Motor neuron (in vitro differentiated cells): ENCODE measurements at regions not wholly inside any gene's neighbourhood (a gene's known extent, or its start where the extent isn't known, plus 50 kb on each side); places are given as distances from the start of the nearest gene placed in this dataset.

Experiments used
- ATAC-seq, 8 experiments: fragments of 200-7000 bp; cut with Tn5 transposase; replicated peaks in 6 of 8; 2 replicates each; pipeline ENCODE4 v1.8.0; 2021; ENCODE audit warnings: mild to moderate bottlenecking in 8 of 8, moderate library complexity in 8 of 8
- H3K27ac ChIP-seq, 2 donors: fragments of 250-450 bp; sonication (Bioruptor Pico); 2 replicates each; pipeline ENCODE4 v1.9.0; 2021; ENCODE audit warnings: antibody characterized with exemption in 2 of 2, mild to moderate bottlenecking in 2 of 2, moderate library complexity in 1 of 2
- H3K4me1 ChIP-seq, 2 donors: fragments of 250-450 bp; sonication (Bioruptor Pico); replicated peaks in 1 of 2; 2 replicates each; pipeline ENCODE4 v1.6.1; 2021; ENCODE audit warnings: antibody characterized with exemption in 2 of 2, mild to moderate bottlenecking in 2 of 2, moderate library complexity in 1 of 2
- H3K4me3 ChIP-seq, 5 donors: fragments of 250-450 bp; sonication (Bioruptor Pico); 2 replicates each; pipeline ENCODE4 v1.9.0; 2021; ENCODE audit warnings: antibody characterized with exemption in 5 of 5, mild to moderate bottlenecking in 5 of 5, moderate library complexity in 4 of 5
- WGBS, 10 experiments: fragments of 450-650 bp; shearing (Covaris generic); methylation state at CpG; one replicate each; pipeline ENCODE4 v1.0.0; 2022; 5-methylcytosine and 5-hydroxymethylcytosine counted together
- in situ Hi-C, 9 experiments: fragments of 400-800 bp; cut with MboI; loops; one replicate each; pipeline ENCODE4 v1.15.0; 2021; ENCODE audit warnings: low sequenced_read_pairs in 9 of 9, low pct_unique_long_range_greater_than_20kb in 2 of 9; ENCODE audit not compliant: unreplicated experiment in 9 of 9

DNA sequence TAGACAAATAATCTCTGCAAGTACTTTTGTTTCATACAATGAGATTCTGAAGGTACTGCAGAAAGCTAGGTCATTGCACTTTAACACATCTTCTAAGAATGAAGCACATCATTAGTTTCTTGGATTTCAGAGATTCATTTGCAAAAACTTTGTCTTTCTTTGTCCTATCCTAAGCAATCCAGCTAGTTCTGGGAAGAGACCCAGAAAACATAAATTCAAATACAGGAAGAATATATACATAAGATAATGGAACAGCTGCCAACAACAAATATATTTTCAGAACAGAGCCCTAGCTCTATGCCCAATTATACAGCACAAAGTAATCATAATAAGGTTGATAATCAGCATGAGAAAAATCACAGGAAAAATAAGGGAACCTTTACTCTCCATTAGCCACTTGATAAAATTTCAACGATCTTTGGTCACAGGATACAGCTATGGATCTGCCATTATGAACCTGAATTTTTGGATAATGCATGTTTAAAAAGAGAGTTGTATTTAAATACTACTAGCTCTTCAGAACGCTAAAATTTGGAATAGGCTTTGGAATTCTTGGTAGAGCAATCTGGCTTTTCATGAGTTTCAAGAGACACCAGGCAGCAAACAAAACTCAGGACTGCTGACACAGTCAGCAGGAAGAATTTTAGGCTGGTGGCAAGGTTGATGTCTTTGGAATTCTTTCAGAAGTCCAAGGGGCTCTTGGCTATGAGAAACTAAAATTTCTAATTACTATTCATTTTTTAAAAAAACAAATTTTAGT, 250.4 kb upstream of the SMIM21 start:
- peak in 1 of 8 experiments; percentile 73 for ATAC-seq
- WGBS, 10 experiments, result 21 to 100% (median 94%) methylated on average over 1 to 2 of the region's 2 CpGs; no CpG with 5 or more reads in 1 of the 10 experiments
- no peak overlapping the region for H3K27ac ChIP-seq
- H3K4me1 ChIP-seq, result no peaks in the 10 kb centered on the region
- in situ Hi-C loops, result no loop called here
- no peak overlapping the region for H3K4me3 ChIP-seq

DNA sequence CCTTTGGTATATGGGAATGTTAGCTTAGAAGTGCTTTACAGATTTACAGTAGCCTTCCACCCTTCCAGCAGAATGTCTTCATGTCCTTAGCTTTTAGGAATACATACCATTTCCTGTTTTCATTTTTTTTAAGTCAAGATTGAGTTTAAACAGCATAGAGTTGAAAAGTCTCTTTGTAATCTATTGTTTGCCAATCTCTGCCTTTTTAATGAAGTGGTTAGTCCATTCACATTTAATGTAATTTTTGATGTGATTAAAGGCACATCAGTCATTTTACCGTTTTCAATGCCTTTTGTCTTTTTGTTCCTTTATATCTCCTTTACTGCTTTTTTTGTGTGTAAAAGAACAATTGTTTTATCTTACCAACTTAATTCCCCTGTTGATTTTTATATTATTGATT, 233.4 kb upstream of the SMIM21 start:
- Histone ChIP-seq H3K4me3 (no peak overlapping the region), H3K4me1 (peaks cover 2 to 16% of the 10 kb centered on the region in 2 donors), H3K27ac (no peak overlapping the region)
- WGBS, 10 experiments, result 6 to 100% (median 67%) methylated on average over 1 of the region's 1 CpG; no CpG with 5 or more reads in 1 of the 10 experiments
- ATAC-seq, result no peak
- in situ Hi-C loops, result no loop called here

DNA sequence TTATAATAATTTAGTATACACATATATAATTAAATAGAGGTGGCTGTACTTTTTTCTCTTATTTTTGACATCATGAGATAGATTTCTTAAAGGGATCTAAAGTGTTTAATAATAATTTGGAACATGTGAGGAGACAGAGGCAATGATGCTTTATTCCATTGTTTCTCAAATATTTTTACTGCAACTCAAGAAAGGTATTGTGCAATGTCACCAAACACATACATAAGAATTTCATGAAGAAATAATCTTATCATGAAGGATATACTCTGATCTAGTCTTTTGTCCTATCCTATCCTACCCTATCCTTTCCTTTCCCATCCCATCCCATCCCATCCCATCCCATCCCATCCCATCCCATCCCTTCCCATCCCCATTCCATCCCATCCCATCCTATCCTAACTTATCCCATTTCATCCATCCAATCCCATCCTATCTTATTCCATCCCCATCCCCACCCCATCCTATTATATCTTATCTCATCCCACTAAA, 232.1 kb upstream of the SMIM21 start:
- Histone ChIP-seq H3K4me3 (no peak overlapping the region), H3K27ac (no peak overlapping the region), H3K4me1 (peaks cover 13 to 29% of the 10 kb centered on the region in 2 donors)
- in situ Hi-C loops, result no loop called here
- no peak for ATAC-seq

DNA sequence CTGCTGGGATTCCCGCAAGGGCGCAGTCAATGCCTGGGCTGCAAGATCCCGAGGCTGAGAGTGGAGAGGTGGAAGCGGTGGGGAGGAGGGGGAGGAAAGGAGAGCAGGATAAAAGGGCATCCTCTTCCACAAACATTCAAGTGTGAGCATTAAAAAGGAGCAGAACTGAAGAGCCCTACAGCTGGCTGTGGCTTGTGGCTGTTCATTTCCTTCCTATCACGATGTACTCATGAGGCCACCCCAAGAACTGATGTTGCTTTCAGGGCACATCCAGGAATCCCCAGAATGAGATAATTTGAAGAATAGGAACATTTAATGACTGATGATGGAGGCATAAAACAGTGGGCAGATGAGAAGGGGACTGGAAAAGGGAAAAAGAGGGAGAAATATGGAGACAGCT, 230.8 kb upstream of the SMIM21 start:
- H3K4me1 ChIP-seq, result peaks cover 17 to 42% of the 10 kb centered on the region in 2 donors
- H3K4me3 ChIP-seq, result no peak overlapping the region
- WGBS, 10 experiments, result 60 to 100% (median 86%) methylated on average over 1 to 5 of the region's 5 CpGs; no CpG with 5 or more reads in 1 of the 10 experiments
- in situ Hi-C loops, result no loop called here
- H3K27ac ChIP-seq, result no peak overlapping the region
- ATAC-seq, result no peak

DNA sequence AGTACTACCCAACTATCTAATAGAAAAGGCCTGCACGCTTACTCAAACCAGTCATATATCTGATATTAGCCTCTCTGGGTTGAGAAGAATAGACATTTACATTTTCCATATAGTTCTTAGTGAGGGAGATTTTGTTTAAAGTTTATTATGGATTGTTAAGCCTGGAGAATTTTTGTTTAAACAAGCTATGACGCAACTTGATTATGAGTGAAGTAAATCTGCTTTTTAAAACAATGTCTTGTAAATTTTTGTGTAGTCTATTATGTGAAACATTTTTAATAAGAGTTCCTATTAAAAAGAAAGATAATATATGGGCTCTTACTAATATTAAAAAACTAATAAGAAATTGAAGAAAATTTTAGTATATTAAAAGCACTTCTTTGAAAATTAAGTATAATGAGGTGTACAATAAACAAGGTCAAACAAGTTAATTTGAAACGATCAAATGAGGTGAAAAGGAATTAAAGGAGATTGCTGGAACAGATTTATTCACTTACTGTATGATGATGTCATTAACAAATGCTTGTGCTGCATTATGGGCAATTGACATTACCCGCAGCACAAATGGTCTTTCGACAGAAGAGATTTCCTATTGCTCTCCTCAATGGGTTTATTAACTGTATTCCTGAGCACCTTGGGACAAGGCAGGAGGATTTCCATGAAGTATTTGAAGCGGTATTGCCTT, 229.2 kb upstream of the SMIM21 start:
- Histone ChIP-seq H3K4me1 (peaks cover 17 to 46% of the 10 kb centered on the region in 2 donors), H3K4me3 (no peak overlapping the region), H3K27ac (no peak overlapping the region)
- peak in 1 of 8 experiments; percentile 42 for ATAC-seq
- in situ Hi-C loops, result no loop called here
- 64 to 94% (median 81%) methylated on average over 2 to 6 of the region's 6 CpGs for WGBS, 10 experiments

DNA sequence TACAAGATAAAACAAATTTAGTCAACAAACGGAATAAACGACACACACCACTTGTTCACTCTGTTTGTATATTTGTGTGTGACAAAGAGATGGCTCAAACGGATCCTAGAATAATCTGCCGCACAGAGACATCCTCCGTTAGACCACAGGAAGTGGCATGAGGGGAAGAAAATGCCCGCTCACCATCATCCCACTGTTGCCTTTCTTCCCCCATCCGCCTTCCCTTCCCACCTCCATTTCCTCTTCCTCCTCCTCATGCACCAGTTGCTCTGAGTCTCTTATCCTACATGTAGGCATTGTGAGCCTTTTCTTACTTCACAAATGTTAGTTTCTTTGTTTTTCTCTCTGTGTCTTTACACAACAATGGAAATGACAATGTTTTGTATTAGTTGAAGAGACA, 228.5 kb upstream of the SMIM21 start:
- 7 to 97% (median 60%) methylated on average over 1 to 7 of the region's 7 CpGs for WGBS, 10 experiments
- H3K4me3 ChIP-seq, result no peak overlapping the region
- no peak overlapping the region for H3K27ac ChIP-seq
- ATAC-seq, result no peak
- in situ Hi-C loops, result no loop called here
- peaks cover 17 to 46% of the 10 kb centered on the region in 2 donors for H3K4me1 ChIP-seq

DNA sequence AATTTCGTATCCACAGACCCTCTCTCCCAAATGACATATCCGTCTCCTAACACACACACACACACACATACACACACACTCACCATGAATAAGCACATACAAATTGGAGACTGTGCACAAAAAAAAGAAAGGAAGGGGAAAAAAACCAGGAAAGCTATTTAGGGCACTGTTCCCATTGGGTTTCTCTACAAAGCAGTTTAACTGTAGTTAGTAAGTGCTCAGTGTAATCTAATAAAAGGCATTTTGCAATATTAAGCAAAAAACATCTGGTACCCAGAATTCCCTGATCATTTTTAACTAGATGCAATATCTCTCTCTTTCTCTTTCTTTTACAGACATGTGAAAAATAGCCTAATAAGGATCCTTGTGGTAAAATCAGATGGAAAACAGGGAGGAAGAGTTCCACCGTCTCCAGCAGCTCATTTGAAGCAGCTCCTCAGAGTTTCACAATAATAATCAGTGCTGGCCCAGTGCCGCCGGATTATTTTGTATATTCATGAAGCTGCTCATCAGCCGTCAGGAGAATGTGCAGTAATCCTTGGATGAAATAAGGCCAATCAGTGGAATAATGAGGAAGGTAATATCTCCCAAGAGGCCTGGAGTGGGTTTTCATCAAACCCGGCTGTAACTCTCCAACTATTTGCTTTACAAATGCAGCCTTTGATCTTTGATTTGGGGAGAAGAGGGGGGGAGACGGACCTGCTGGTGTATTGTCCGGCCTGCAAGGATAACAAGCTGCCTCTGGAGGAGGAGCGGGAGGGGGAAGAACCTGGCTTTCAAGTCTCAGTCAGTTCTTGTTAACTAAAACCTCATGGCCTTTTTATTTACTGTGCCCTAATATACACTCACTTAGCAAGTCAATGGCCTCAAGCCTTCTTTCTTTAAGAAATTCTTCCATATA, 227.6 kb upstream of the SMIM21 start:
- H3K4me3 ChIP-seq, result no peak overlapping the region
- WGBS, 10 experiments, result 7 to 50% (median 20%) methylated on average over 2 to 8 of the region's 10 CpGs
- in situ Hi-C loops, result no loop called here
- peak overlapping the region in 1 of 2 donors; percentile 4 for H3K27ac ChIP-seq
- ATAC-seq, result peak; percentile 73 to 90 (median 80)
- H3K4me1 ChIP-seq, result peaks cover 17 to 46% of the 10 kb centered on the region in 2 donors

DNA sequence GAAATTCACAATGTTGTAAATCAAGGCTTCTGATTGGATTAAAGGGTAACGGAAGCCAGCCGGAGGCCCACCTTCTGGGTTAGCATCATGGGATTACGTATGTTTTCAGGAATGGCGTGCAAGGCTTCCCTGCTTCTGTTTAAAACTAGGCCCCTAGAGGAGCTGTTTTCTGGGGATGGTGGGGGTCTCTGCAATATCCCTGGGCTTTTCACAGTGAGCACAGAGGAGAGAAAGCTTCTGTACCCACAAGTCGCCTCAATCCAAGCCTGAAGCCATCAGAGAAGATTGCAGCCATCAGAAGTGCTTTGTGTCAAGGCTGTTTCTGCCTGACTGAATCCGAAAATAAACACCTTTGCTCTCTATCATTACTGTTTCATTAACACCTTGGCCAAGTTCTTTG, 226.9 kb upstream of the SMIM21 start:
- Histone ChIP-seq H3K4me1 (peaks cover 17 to 46% of the 10 kb centered on the region in 2 donors), H3K4me3 (no peak overlapping the region), H3K27ac (no peak overlapping the region)
- WGBS, 10 experiments, result 79 to 100% (median 86%) methylated on average over 1 to 5 of the region's 6 CpGs; no CpG with 5 or more reads in 2 of the 10 experiments
- peak in 3 of 8 experiments; percentile 3 to 7 (median 5) for ATAC-seq
- in situ Hi-C loops, result no loop called here

DNA sequence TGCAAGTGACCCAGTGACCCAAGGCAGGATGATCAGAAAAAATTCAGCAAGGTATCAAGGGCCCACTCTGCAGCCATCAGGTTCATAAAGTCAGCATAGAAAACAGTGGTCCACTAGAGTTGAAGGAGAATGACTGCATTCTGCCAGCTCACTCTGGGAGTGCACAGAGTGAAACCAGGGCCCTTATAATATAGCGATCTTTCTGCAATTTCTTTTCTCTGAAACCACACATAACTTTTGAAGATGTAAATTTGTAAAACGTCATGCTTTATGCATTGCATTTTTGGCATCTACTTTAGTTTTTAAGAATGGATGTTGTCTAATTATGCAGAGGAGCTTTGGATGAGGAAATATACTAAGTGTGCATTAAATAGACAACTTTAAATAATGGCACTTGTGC, 225.0 kb upstream of the SMIM21 start:
- H3K4me3 ChIP-seq, result no peak overlapping the region
- peak in 4 of 8 experiments; percentile 10 to 78 (median 66) for ATAC-seq
- in situ Hi-C loops, result no loop called here
- peaks cover 17 to 43% of the 10 kb centered on the region in 2 donors for H3K4me1 ChIP-seq
- WGBS, 10 experiments, result 0 to 100% (median 53%) methylated on average over 1 to 2 of the region's 2 CpGs; no CpG with 5 or more reads in 2 of the 10 experiments
- no peak overlapping the region for H3K27ac ChIP-seq

DNA sequence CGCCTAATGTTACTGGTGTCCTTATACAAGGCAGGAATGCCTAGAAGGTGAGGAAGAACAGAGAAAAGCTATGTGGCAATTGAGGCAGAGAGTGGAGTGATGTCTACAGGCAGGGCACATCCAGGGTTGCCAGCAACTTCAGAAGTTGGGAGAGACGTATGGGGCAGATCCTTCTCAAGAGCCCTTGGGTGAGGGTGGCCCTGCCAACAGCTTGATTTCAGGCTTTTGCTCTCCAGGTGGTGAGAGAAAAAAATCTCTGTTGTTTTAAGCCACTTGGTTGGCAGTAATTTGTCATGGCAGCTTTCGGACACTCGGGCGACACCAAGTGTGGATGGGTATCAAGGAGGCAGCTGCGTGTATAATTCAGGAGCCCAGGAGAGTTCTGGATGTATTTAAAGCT, 217.4 kb upstream of the SMIM21 start:
- WGBS, 10 experiments, result 50 to 100% (median 91%) methylated on average over 1 to 6 of the region's 6 CpGs; no CpG with 5 or more reads in 2 of the 10 experiments
- no peak for ATAC-seq
- in situ Hi-C loops, result no loop called here
- no peak overlapping the region for H3K4me3 ChIP-seq
- no peak overlapping the region for H3K27ac ChIP-seq
- H3K4me1 ChIP-seq, result peaks cover 1 to 3% of the 10 kb centered on the region in 2 donors

DNA sequence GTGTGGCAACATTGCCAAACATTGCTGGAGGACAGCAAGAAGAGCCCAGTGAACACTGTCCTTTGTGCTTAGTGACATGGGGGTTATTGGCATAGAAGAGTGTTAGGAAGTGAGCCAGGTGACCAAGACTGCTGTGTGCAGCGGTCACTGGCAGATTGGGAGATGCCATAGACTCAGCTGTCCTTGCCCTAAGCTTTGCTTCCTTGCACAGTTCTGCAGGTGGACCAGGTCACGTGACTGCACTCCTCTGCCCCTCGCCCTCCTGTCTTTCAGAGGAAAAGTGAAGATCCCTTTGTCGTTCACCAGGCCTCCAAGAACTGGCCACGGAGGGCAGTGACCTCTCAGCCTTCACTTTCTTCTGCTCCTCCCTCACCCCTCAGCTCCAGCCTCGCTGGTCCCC, 215.6 kb upstream of the SMIM21 start:
- Histone ChIP-seq H3K27ac (no peak overlapping the region), H3K4me3 (no peak overlapping the region), H3K4me1 (peaks cover 13 to 17% of the 10 kb centered on the region in 2 donors)
- in situ Hi-C loops, result no loop called here
- 60 to 100% (median 88%) methylated on average over 1 to 6 of the region's 6 CpGs; no CpG with 5 or more reads in 6 of the 10 experiments for WGBS, 10 experiments
- no peak for ATAC-seq

DNA sequence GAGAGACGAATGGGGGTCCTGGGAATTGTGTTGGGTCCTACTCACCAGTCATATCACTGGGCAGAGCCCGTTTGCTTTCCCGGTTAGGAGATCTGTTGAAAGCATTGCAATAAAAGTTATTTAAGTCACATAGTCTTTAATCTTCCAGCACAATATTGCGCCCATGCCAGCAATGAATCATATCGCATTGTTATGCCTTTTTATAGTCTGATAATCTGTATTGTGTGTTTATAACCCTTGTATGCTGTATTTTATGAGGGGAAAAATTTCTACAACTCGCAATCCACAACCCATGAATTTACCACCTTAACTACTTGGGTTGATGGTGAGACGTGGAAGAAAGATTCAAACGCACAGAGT, 211.9 kb upstream of the SMIM21 start:
- Histone ChIP-seq H3K27ac (peak overlapping the region in 1 of 2 donors; percentile 97), H3K4me3 (peak overlapping the region in 2 of 5 donors; percentile 25 to 32)
- ATAC-seq, result no peak

More for the DNA sequence above, 211.9 kb upstream of the SMIM21 start:
- WGBS, 10 experiments, result 17 to 93% (median 53%) methylated on average over 1 to 5 of the region's 8 CpGs; no CpG with 5 or more reads in 2 of the 10 experiments
- H3K4me1 ChIP-seq, result peaks cover 26 to 29% of the 10 kb centered on the region in 2 donors
- in situ Hi-C loops, result no loop called here
